Right kidney (tissue), 1 donor: ENCODE measurements at regions not wholly inside any gene's neighbourhood (a gene's known extent, or its start where the extent isn't known, plus 50 kb on each side); places are given as distances from the start of the nearest gene placed in this dataset.

Experiments
- DNase-seq: peaks from one replicate; pipeline ENCODE4 v3.0.0-alpha.2; 2016

DNA sequence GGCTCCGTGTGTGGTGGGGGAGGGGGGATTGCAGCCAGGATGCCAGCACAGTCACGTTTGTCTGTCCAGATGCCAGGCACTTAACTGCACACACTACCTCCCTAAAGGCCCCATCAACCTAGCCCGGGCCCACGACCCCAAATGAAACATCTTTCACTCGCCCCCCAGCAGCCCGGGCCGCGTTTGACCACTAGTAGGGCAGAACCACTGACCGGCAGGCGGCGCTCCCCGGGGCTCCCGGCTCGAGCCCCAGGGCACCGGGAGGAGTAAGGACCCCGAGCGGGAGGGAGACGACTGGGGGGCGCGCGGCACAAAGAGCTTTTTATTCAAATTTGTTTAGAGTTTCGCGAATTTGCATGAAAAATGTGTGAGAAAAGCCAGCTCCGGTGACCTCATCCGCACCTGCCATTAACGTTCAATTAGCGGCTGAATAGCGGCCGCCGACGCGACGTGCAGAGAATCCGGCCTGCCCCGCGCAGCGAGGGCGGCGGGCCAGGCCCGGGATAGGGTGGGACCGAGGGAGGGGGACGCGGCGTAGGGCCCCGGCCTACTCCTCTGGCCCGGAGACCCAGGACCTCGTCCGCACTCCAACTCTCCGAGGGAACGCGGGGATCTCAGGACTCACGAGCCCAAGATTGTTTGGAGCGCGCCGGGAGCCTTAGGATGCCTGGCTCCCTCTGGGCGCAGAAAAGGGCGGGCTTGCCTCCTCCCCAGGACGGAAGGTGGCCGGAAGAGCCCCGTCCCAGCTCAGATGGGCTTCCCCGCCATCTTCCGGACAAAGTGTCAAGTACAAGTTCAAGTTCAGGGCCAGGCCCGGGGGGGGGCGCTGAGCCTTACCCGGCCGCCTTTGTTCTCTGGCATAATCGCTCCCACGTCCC, 64.9 kb upstream of the POLG start:
- DNase-seq = peak; percentile 45

DNA sequence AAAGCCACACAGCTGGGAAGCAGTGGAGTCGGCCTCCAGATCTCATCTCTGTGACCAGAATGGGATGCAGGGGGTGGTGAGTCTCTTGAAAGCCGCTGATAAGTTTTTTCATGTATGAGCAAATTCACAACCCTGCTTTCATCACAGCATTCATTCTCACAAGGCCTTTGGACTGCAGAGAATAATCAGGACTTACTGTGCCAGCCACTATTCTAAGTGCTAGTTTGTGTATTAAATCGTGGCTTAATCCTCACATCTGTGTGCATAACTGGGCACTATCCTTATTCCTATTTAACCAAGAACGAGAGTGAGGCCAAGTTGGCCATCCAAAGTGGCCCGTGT, 64.2 kb upstream of the POLG start:
- DNase-seq = no peak

DNA sequence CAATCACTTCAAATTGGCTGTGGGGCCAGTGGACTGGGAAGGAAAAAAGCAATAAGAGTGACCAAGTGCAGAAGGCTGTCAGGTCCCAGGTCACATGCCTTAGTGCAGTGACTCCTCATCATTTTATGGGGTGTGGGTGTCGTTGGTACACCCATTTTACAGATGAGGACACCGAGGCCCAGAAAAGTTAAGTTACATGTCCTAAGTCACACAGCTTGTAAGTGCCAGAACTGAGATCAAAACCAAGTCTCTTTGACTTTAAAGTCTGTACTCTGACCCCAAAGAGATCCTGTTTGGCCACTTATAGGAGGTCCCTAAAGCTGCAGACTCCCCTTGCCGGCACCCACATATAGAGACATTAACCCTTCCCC, 63.0 kb upstream of the POLG start:
- no peak for DNase-seq

DNA sequence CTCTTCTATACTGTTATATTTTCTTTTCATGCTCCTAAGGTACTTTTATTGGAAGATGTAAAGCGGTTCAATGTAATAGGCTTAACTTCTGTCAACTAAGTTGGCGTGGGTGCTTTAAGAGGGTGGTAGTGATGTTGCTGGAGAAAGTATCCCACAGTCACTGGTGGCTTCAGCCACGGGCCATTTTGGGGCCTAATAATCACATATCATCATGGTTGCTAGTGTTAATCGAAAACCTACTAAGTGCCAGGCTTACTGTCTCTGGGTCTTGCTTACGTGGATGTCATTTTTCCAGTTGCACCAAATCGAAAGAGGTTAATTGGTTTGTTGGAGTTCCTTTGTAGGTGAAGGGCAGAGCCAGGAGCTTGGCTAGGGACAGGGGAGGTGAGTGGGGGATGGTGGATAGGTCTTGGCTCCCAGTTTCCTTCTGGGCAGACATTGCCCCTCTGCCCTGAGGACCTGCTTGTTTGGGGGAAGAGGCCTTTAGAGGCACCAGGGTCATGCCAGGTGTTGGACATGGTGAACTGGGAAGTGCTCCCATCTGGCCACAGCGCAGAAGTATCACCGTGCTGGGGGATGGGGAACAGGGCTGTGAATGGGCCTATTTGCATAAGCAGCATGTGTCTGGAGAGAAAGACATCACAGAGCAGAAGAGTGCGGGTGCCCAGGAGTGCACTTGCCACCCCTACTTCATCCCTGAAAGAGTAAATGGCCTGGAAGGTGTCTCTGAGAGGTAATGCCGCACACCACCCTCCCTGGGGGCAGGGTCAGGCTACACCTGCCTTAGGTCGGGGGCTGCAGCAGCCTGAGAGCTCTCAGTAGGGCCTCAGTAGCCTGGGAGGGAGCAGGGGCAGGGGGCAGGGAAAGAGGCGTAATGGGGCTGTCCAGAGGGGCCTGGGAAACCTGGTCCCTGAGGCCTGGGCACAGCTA, 62.4 kb upstream of the POLG start:
- DNase-seq = no peak

DNA sequence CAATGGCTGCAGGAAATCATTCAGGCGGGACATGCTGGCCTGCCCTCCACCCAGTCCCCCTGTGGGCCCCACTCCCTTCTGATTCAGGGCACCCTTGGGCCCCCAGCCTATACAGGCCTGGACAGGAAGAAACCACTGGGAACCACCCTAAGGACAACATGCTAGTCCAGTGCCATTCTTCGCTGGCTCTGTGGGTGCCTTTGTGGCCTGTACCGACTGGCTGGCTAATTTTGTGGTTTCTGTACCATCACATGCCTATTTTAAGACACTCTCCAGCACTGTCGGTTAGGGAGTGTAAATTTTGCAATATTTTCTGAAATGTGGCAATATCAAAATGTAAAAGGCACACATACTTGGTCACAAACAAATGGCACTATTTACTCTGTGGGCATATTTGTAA, 61.4 kb upstream of the POLG start:
- DNase-seq = no peak

DNA sequence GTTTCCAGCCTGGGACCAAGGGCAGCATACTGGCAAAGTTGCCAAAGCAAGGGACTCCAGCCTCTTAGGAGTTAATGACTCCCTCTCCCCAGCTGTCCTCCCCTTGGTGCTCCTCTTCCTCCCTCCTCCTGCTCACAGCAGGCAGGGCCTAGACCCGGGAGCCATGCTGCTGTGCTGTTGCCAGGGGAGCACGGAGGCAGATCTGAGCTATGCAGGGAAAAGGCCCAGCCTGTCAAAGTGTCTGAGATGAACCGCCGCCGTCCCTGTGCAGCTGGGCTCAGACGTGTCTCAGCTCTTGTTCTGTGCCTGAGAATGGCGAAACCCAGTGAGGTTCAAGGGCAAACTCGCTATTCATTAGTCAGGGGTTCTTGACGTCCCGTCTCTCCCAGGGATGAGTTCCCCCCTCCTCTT, 60.8 kb upstream of the POLG start:
- DNase-seq = no peak

DNA sequence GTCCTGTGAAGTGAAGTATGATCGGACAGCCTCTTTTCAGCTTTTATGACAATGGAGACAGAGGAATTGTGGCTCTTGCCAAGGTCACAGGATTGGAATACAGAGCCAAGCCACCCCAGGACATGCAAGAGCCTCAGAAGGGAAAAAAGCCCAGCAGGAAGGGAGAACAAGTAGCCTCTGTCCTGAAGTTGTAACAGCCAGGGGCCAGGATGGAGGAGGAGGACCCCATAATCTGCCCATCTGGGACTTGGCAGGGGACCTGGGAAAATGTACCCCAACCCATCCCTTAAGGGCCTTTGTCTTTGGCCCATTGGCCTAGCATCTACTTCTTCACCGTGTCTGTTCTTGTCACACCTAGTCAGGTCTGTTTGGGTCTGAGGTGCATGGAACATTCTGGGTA, 60.4 kb upstream of the POLG start:
- DNase-seq = no peak

DNA sequence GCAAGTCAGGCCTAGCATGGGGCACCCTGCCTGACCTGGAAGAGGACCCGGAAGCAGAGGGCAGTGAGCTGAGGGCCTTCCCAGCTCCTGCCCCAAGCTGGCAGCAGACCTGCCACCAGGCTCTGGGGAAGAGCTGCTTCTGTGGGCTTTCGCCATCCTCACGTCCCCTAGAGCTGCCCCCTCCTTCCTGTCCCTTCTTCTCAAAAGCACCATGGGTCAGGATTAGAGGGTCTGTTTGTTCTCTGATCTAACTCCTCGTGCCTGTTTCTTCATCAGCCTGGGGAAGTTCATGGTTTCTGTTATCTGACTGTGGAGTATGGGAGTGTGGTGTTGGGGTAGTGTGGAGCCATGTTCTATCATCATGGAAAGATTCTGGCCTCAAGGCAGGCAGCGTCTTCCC, 58.4 kb upstream of the POLG start:
- DNase-seq = no peak

DNA sequence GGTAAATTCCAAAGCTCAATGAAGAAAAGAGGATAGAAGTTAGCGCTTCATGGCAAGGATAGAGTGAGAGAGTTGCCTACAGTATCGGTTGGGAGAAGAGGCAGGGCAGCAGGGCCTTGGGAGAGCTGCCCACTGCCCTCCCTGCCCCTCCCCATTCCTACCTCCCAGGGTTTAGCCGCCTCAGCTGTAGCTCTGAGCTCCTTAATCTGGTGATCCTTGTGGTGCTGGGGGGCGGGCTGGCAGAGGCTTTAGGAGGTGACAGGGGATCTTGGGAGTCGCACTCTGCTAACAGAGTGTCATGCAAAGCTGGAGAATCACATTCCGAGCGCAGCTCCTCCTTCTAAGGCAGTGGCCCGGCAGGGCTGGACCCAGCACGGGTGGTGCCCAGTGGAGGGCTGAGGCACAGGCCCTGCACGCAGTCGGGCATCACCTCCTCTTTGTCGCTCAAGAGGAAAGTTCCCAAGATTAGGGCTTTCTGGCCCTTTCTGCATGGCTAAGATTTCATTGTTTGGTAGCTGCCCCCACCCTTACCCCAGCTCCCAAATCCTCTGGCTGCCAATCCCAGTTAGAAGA, 57.1 kb upstream of the POLG start:
- no peak for DNase-seq

DNA sequence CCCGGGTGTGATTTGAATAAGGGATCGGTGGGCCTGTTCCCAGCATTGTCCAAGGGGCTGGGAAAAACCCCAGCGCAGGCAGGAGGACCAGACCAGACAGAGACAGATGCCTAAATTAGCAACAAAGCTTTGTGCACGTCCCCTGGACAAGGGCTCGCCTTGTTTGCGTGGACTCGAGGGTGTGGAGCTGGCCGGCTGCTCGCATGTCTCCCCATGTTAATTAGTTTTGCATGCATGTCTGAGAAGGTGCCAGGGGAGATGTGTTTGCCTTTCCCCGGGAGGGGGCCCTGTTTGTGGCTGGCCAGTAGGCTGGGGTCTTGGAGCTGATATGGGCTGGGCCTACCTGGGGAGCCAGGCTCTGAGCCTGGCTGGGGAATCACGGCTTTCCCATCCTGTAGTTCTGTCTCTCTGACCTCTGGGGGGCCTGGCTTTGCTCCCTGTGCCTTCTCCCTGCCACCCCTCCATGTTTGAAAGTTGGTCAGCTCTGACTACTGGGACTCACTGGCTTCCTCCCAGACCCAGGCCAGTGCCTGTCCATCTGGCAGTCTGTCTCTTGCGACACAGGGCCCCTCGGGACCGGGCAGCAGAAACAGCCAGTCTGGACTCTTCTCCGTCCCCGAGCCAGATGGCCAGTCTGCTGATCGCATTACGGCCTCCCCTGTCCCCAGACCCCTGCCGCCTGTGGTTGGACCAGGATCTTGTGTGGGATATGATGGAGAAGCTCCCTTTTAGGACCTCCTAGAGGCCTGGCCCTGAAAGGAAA, 55.4 kb upstream of the POLG start:
- no peak for DNase-seq

DNA sequence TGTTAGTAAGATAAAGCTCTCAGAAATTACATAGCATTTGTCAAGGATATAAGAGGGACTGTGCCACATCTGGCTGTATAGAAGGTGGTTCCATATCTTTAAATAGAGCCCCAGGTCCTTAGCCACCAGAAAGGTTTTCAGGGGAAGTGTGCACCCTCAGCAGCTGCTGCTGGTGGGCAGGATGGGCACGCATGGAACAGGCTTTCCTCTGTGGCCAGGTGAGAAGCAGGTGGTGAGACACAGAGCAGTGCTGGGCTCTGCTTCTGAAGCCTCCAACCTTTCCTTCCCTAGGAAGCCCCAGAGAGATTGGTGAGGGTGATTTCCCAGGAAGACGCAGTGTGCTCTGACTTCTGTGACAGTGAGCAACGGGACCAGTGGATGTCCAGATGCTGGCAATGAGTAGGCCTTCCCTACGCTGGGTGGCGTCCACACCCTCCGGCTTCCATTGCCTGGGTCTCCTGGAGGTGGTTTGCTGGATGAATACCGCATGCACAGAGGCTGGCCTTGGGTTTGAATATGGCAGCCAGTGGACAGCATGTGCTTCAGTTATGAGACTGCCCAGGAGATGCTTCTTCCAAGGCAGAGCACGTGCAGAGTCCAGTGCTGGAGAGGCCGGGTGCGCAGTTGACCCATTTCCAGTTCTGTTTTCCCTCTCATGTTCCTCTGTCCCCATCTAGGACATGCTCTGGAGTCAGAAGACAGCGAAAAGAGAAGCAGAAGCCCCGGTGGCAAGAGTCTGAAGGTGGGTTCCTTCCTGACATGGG, 52.7 kb upstream of the POLG start:
- no peak for DNase-seq

DNA sequence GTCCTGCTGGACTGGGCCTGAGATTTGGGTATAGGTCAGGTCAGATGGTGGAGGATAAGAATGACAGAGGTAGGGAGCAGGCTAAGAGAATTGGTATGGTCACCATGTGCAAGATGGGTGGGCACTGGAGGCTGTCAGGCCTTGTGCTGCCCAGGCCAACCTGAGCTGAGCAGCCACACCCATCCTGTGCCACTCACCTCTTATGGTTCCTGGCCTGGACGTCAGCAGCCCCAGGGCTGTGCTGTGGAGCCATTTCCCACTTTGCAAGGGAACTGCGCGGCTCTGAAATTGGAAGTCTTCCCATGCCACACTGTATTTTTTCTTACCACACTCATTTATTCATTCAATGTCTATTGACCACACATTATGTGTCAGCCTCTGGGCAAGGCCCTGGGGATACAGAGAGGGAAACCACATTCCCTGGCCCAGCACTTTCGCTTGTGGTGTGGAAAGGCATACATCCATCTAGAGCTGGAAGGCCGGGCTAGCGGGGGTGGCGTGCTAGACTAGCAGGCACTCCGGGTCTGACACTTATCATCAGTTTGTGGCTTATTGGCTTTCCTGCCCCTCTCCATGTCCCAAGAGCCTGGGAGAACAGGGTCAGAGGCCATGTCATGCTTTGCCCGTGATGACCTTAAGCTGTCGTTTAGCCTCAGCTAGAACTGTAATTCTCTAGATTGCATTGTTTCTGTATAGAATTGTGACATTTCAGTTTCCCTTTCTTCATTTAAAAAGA, 51.1 kb upstream of the POLG start:
- no peak for DNase-seq
